ENCODE measurements at regions not wholly inside any gene's neighbourhood (a gene's known extent, or its start where the extent isn't known, plus 50 kb on each side); places are given as distances from the start of the nearest gene placed in this dataset.

GRCh38 chr13:99911965-99912566 lies 59.5 kb downstream of the ZIC5 start:
- DNase-seq = no peak

- DNase-seq = no peak
These were observed 60.2 kb downstream of the ZIC5 start for GRCh38 chr13:99911069-99911964.

- no peak for DNase-seq
These were observed 61.5 kb downstream of the ZIC5 start for GRCh38 chr13:99909836-99910619.

- no peak for DNase-seq
These were observed 62.3 kb downstream of the ZIC5 start for GRCh38 chr13:99909097-99909835.

GRCh38 chr13:99908140-99908803 lies 63.3 kb downstream of the ZIC5 start:
- no peak for DNase-seq

GRCh38 chr13:99907627-99908026 lies 63.9 kb downstream of the ZIC5 start:
- no peak for DNase-seq

GRCh38 chr13:99907038-99907437 lies 64.5 kb downstream of the ZIC5 start:
- no peak for DNase-seq

GRCh38 chr13:99905814-99906213 lies 65.8 kb downstream of the ZIC5 start:
- no peak for DNase-seq

- no peak for DNase-seq
These were observed 66.3 kb downstream of the ZIC5 start for GRCh38 chr13:99905224-99905623.

- no peak for DNase-seq
These were observed 68.4 kb downstream of the ZIC5 start for GRCh38 chr13:99903140-99903539.

GRCh38 chr13:99902657-99903056 lies 68.9 kb downstream of the ZIC5 start:
- no peak for DNase-seq

- no peak for DNase-seq
These were observed 70.6 kb downstream of the ZIC5 start for GRCh38 chr13:99900960-99901359.

GRCh38 chr13:99898421-99898820 lies 73.1 kb downstream of the ZIC5 start:
- DNase-seq = no peak

GRCh38 chr13:99897076-99897440 lies 74.5 kb downstream of the ZIC5 start:
- DNase-seq = no peak

GRCh38 chr13:99896369-99897075 lies 75.0 kb downstream of the ZIC5 start:
- no peak for DNase-seq

GRCh38 chr13:99895444-99896368 lies 75.9 kb downstream of the ZIC5 start:
- no peak for DNase-seq

GRCh38 chr13:99894840-99895443 lies 76.6 kb downstream of the ZIC5 start:
- no peak for DNase-seq

- no peak for DNase-seq
These were observed 77.3 kb downstream of the ZIC5 start for GRCh38 chr13:99894105-99894839.

GRCh38 chr13:99893567-99893966 lies 78.0 kb downstream of the ZIC5 start:
- DNase-seq = no peak

Measured in cerebellar nuclear complex (tissue), 1 donor.